Fibroblast of skin of back (primary cell): ENCODE measurements at regions not wholly inside any gene's neighbourhood (a gene's known extent, or its start where the extent isn't known, plus 50 kb on each side); places are given as distances from the start of the nearest gene placed in this dataset.

Source experiments
- DNase-seq: peaks from one replicate; pipeline ENCODE4 v3.0.0-alpha.2; 2013

GRCh38 chr14:98689951-98690350, 582.0 kb downstream of the BCL11B start:
- DNase-seq = no peak

- no peak for DNase-seq
Measured at GRCh38 chr14:98692832-98693231, 579.2 kb downstream of the BCL11B start.

GRCh38 chr14:98694541-98694940, 577.5 kb downstream of the BCL11B start:
- DNase-seq = no peak

- DNase-seq = no peak
Measured at GRCh38 chr14:98695809-98696208, 576.2 kb downstream of the BCL11B start.

- DNase-seq = no peak
Measured at GRCh38 chr14:98698341-98698740, 573.7 kb downstream of the BCL11B start.

GRCh38 chr14:98700748-98701147, 571.2 kb downstream of the BCL11B start:
- no peak for DNase-seq

GRCh38 chr14:98701377-98701776, 570.6 kb downstream of the BCL11B start:
- no peak for DNase-seq

GRCh38 chr14:98704441-98704840, 567.6 kb downstream of the BCL11B start:
- DNase-seq = no peak

- DNase-seq = peak; percentile 16
Measured at GRCh38 chr14:98705871-98706300, 566.1 kb downstream of the BCL11B start.

GRCh38 chr14:98707522-98707921, 564.5 kb downstream of the BCL11B start:
- no peak for DNase-seq

- no peak for DNase-seq
Measured at GRCh38 chr14:98708555-98708954, 563.4 kb downstream of the BCL11B start.

GRCh38 chr14:98711453-98711852, 560.5 kb downstream of the BCL11B start:
- DNase-seq = no peak

GRCh38 chr14:98714626-98715425, 557.2 kb downstream of the BCL11B start:
- DNase-seq = no peak

GRCh38 chr14:98716133-98716532, 555.9 kb downstream of the BCL11B start:
- DNase-seq = no peak

- DNase-seq = no peak
Measured at GRCh38 chr14:98721061-98721460, 550.9 kb downstream of the BCL11B start.

GRCh38 chr14:98724734-98725133, 547.3 kb downstream of the BCL11B start:
- DNase-seq = no peak

GRCh38 chr14:98725191-98725590, 546.8 kb downstream of the BCL11B start:
- DNase-seq = no peak

- no peak for DNase-seq
Measured at GRCh38 chr14:98725676-98726075, 546.3 kb downstream of the BCL11B start.

- no peak for DNase-seq
Measured at GRCh38 chr14:98726585-98727405, 545.2 kb downstream of the BCL11B start.

GRCh38 chr14:98728024-98728423, 544.0 kb downstream of the BCL11B start:
- no peak for DNase-seq

GRCh38 chr14:98728836-98729235, 543.2 kb downstream of the BCL11B start:
- DNase-seq = no peak

- no peak for DNase-seq
Measured at GRCh38 chr14:98731286-98731685, 540.7 kb downstream of the BCL11B start.

- no peak for DNase-seq
Measured at GRCh38 chr14:98731701-98732100, 540.3 kb downstream of the BCL11B start.

- DNase-seq = no peak
Measured at GRCh38 chr14:98733536-98733935, 538.5 kb downstream of the BCL11B start.
